Suprapubic skin (tissue), 3 donors: ENCODE measurements at regions not wholly inside any gene's neighbourhood (a gene's known extent, or its start where the extent isn't known, plus 50 kb on each side); places are given as distances from the start of the nearest gene placed in this dataset.

Experiments
- CTCF ChIP-seq, 2 donors: fragments of 200-600 bp in 1 of 2; fragments of 450-650 bp in 1 of 2; sonication (generic) in 1 of 2; IDR thresholded peaks; one replicate each; pipeline ENCODE4 v1.5.1; 2016 to 2019; ENCODE audit warnings: antibody characterized with exemption in 2 of 2, mild to moderate bottlenecking in 1 of 2, moderate library complexity in 1 of 2
- POLR2A ChIP-seq, 2 donors: fragments of 450-650 bp; IDR thresholded peaks; one replicate each; pipeline ENCODE4 v1.6.1; 2017; ENCODE audit warnings: antibody characterized with exemption in 2 of 2, mild to moderate bottlenecking in 2 of 2, moderate library complexity in 2 of 2

GRCh38 chr1:104092698-104093097 is 343.0 kb downstream of the AMY1C start:
- no peak for TF ChIP-seq CTCF (IDR thresholded peaks at IDR 0.05)
- no peak for TF ChIP-seq POLR2A (IDR thresholded peaks at IDR 0.05)
